ENCODE measurements at regions not wholly inside any gene's neighbourhood (a gene's known extent, or its start where the extent isn't known, plus 50 kb on each side); places are given as distances from the start of the nearest gene placed in this dataset.

DNA sequence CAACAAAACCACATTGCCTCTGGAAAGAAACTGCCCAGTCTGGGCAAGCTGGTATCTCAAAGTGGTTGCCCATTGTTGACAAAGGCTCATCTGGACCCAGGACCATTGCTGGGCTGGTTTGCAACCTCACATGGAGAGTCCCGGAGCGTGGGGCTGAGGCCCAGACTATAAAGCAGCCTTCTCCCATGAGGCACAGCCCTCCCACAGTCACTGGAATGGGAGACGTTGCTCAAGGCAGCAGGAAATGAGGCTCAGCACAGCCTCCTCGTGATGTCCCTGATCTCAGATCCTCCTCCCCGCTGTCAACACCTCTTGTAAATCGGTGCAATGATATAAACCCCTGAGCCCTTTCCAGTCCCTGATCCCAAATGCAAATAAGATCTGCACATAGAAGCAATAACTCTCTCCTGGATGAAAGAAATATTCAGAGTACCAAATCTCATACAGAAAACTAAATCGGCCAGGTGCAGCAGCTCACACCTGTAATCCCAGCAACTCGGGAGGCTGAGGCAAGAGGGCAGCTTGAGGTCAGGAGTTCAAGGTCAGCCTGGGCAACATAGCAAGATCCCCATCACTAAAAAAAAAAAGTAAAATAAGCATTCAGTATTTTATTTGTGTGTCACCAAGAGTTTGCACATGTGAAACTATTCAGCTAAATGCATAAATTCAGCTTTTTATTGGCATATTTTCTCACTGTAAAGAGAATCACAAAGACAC lies 103.0 kb upstream of the RREB1 start:
- no peak for TF ChIP-seq POLR2AphosphoS5 (IDR thresholded peaks at IDR 0.05)
- TF ChIP-seq, protein P1, sequence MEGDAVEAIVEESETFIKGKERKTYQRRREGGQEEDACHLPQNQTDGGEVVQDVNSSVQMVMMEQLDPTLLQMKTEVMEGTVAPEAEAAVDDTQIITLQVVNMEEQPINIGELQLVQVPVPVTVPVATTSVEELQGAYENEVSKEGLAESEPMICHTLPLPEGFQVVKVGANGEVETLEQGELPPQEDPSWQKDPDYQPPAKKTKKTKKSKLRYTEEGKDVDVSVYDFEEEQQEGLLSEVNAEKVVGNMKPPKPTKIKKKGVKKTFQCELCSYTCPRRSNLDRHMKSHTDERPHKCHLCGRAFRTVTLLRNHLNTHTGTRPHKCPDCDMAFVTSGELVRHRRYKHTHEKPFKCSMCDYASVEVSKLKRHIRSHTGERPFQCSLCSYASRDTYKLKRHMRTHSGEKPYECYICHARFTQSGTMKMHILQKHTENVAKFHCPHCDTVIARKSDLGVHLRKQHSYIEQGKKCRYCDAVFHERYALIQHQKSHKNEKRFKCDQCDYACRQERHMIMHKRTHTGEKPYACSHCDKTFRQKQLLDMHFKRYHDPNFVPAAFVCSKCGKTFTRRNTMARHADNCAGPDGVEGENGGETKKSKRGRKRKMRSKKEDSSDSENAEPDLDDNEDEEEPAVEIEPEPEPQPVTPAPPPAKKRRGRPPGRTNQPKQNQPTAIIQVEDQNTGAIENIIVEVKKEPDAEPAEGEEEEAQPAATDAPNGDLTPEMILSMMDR (IDR thresholded peaks at IDR 0.05), result no peak
